CD4-positive, alpha-beta T cell treated with Interleukin-4 for 1 hour (primary cell): ENCODE measurements at regions not wholly inside any gene's neighbourhood (a gene's known extent, or its start where the extent isn't known, plus 50 kb on each side); places are given as distances from the start of the nearest gene placed in this dataset.

Experiments
- DNase-seq, 2 donors: peaks; one replicate each; pipeline ENCODE4 v3.0.0-alpha.2; 2020 to 2022

DNA sequence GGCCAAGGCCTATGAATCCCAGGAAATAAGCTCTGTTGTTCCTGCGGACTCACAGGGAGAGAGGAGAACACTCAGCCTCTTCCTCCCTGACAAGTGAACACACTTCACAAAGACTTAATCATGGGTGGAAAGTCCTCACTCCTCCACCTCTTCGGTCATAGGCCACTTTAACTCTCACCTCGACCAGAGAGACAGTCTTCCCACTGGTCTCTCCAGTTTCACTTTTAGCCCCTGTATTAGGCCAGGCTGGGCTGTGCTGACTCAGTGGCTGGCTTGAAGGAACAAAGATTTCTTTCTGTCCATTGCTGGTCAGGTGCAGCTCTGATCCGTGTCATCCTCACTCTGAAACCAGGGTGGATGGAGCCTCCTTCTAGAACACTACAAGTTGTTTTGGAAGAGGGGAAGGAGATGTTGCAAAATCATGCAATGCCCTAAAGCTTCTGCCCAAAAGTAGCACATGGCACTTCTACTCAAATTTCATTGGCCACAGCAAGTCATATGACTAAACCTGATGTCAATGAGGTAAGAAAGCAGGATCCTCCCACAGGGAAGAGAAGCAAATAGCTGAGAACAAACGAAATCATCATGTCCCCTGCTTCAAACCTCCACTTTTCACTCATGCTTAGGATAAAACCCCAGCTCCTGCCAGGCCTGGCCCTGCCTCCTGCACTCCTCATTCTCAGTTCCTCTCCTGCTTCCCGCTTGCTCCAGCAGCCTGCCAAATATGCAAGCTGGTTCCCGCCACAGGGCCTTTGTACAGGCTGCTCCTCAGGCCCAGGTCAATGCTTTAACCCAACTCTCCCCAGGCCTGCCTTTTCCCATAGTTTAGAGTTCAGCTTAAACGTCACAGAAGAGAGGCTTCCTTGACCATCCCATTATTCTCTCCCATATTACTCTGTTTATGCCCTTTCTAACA lies 150.5 kb upstream of the RUNX3 start:
- no peak for DNase-seq

DNA sequence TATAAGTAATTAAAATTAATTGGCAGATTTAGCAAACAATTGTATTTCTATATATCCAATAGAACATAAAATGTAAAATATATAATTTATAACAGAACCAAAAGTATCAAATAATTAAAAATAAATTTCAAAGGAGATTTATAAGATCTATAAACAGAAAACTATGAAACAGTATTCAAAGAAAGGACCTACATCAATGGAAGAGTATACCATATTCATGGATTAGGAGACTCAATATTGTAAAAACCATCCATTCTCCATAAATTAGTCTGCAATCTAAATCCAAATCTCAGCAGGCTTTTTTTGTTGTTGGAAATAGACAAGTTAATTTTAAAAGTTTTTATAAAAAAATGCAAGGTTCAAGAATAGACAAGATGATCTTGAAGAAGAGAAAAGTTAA lies 149.0 kb upstream of the RUNX3 start:
- DNase-seq: no peak

DNA sequence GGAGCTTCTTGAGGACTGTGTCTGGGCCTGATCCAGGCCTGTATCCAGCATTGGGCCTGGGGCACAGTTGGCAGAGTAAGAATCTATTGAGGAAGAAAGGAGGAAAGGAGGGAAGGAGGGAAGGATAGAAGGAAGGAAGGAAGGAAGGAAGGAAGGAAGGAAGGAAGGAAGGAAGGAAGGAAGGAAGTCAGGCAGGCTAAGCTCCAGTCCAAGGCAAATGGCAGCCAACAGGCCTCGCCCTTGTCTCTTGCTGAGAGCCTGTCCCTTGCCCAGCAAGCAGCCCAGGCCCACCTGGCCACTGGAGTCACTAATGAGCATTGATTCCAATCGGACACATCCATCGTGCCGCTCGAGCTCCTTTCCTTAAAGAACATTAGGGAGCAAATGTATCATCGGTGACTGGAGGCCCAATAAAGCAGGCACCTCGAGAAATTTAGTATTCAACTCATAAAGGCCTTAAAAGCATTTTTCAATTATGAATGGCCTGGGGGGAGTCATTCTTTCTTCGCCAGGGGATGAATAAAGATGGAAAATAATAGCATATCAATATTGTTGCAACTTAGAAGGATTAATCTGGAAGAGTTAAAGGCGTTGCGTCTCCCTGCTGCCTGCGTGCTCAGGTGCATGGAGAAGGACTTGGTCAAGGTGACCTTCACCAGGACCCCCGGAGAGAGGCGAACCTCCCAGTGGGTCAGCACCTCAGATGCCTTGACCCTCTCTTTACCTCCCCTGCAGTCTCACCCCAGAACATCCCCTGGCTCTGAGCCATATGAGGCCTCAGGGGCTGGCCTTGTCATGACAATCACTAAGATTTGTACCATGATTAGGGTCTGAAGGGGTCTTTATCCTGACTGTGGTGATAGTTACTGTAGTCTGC lies 144.5 kb upstream of the RUNX3 start:
- no peak for DNase-seq

DNA sequence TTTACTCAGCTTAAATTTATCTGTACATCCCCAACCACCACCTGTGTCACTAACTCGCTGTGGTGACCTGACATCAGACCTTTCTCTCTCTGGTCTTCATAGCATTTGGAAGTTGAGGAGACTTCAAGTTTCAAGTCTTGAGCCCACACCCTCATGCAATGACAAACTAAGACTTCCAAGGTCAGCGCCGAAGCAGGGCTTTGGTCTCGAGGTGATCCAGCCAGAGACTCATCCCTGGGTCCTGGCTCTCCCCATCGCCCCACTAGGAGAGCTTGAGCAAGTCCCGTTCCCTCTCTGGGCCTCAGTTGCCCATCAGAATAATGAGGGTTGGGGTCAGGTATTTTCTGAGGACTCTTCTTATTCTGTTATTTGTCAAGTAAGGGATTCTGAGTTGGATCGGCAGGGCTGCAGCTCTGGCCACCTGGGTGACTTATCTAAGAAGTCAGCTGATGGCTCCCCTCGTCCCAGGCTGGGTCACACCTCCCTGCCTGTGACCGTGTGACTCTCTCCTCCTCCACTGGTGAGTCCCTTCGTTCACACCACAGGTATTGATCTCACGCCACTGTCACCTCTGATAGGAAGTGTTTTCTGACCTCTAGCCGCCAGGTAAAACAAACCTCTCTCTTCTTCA lies 143.7 kb upstream of the RUNX3 start:
- no peak for DNase-seq

DNA sequence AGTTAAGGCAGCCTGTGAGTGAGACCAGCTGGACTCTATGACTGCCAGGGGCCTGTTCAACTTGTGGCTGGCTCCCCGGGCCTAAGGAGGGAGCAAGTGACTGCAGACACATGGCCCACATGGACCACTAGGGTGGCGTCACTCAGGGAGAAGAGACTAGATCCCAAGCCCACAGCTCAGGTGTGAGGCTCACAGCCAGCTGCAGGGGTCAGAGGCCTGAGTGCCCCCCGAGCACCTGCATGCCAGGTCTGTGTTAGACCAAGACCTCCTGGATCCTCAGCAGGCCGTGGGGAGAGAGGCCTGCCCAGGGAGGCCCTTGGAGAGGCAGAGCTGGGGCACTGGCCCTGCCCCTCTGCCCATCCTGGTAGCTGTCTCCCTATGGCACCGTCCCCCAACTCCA lies 142.4 kb upstream of the RUNX3 start:
- DNase-seq: no peak

DNA sequence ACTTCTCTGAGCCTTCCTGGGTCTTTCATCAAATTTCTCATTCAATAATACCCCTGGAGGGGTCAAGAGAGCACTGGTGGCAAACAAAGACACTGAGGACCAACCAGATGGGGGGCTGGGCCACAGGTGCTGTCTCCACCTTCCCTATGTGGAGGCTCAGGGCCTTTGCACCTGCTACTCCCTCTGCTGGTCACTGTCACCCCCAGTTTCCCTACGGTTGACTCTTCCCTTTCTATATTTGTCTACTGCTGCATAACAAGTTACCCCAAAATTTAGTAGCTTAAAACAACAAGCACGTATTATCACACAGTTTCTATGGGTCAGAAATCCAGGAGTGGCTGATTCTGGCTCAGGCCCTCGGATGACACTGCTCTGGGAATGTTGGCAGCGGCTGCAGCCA lies 138.8 kb upstream of the RUNX3 start:
- DNase-seq: peak in 1 of 2 donors; percentile 14

DNA sequence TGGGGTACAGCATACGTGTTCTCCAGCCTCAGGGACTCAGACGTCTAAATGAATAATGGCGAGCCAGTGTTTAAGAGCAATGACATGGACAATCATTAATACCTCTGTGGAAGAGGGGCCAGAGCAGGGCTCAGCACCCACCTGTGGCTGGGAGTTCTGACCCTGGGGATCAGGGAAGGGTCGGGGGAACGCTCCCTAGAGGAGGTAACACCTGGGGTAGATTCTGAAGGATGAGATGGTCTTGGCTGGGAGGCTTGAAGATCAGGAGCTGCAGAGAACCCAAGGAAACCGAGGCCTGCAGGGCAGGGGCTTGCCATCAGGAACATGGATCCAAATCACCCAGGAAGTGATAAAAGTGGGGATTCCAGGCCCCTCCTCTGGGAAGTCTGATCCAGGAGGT lies 138.2 kb upstream of the RUNX3 start:
- DNase-seq: no peak

DNA sequence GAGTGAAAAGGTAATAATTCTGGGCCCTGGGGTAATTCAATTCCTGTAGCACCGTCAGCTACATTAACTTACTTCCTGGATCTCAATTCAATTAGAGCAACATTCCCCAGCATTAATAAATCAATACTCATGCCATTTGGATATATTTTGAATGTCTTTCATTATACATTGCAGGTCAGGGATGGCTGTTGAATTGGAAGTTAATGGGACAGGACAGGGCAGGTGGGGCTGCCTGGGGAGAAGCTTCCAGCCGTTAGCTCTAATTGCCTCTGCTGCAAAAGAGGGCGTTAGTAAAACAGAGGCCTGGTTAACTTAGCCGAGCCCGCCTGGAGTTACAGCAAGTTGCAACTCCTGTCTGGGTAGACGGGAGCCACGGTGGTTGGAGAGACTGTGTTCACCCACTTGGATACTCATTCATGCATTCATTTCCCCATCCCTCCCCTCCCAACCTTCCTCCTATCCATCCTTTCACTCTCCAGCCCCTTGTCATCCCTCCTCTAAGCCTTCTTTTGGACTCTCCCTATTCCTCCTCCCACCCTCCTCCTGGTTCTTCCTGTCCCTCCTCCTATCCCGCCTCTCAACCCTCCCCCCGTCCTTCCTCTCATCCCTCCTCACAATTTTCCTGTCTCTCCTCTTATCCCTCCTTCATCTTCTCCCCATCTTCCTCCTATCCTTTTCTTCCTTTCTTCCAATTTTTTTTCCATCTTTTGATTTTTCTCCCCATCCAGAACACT lies 137.6 kb upstream of the RUNX3 start:
- no peak for DNase-seq

DNA sequence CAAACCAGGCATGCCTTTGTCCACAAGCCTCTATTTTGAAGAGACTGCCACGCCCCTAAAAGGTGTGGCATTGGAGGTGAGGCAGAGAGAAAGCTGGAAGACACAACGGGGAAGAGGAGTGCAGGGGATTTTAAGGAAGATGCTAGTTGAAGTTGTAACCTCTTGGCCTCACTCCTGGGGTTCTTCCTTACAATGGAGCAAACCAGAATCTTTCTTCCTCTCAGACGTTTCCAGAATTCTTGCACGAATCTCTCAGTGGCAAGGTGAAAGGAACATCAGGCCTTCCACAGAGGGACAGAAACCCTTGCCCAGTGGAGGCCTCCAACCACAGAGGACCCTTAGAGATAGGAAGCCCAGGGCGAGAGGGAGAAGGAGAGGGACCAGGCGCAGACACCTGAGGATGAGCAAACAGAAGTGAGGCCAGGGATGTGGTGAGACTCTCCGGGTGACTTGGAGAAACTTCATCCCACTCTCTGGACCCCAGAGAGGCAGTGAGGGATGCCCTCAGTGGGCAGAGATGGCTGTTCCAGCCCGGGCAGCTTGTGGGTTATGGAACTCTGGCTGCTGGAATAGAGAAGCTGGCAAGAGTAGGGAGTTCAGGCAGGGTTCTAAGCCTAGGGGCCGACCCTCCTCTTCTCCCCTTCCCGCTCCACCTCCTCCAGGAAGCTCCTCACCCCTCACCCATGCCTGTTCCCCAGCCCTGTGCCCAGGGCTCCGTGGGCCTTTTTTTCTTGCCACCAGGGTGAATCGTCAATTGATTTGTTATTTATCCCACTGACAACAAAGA lies 136.8 kb upstream of the RUNX3 start:
- DNase-seq: no peak

DNA sequence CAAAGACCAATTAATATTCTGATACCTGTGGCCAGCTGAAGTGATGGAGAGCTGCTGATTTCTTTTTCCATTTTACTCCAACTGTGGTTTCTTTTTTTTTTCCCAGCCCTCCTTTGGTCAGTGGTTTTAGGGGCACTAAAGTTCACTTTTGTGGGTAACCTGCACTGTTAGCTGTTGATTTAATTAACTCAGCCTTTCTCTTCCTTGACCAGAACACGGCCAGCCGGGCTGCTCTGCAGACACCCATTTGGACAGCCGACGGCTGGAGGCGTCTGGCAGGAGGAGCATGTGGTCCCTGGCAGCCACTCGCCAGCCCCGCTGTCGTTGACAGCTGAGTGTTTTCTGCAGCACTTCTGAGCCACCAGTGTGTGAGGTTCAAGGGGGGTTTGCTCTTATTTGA lies 136.2 kb upstream of the RUNX3 start:
- no peak for DNase-seq

DNA sequence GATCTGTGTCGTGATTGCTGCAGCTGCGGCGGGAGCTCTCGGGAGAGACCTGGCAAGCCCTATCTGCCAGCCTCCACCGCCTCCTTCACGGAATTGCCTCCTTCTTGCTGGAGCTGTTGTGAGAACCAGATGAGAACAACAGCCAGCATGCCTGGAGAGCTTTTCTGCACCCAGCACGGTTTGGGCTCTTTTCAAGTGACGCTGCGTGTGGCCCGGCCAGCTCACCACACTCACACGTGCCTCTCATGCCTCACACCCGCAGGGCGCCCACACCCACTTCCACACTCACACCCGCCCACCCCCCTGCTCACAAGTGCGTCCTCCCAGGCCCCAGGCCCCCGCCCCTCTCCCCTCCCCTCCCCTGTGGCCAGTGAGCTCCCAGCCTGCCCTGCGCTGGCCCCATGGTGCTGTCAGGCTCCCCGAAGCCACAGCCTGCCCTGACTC lies 135.7 kb upstream of the RUNX3 start:
- DNase-seq: peak; percentile 72 to 73

DNA sequence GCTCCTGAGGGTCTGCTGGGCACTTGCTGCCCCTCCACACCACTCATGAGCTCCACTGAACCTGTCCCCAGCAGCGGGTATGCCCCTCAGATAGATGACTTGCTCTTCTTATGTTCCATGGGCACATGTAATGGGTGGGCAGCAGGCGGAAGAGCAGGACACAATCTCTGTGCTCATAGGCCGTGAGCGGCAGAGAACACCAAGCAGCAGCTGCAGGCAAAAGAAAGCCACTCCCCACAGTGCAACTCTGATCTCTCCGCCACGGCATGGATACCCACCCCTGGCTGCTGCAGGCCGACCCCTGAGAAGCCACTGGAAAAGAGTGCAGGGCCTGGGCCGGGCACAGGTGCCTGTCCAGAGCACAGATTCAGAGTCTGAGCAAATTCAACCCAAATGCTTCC lies 135.2 kb upstream of the RUNX3 start:
- DNase-seq: no peak

DNA sequence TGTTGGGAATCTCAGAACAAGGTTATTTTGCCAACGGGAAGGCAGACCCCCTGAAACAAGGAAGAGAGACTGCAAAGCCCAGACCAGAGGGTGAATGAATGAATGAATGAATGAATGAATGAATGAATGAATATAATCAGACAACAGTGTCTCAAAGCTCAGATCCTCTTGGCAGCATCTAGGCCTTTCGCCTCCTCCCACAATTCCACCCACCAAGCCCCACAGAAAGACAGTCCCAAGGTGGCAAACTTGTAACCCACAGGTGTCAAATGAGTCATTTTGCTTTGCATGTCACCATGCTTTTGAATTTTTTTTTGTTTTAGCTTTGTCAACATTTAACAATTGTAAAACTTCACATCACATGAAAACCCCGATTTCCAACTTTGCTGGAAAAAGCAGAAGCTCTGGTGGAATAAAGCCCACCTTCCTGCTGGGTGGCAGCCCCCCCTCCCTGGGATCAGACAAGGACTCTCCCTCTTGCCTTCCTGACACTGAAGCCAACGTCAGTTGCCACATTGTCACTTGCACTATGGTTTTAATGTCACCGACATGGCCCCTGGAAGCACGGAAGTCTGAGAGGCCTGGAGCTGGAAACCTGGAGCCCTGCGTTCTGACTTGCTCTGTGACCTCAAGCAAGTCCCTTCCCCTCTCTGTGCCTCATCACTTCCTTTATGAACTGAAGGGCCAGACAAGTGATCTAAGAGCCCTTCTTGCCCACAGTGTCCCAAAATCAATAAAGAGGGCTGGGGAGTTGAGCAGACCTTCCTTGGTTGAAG lies 134.6 kb upstream of the RUNX3 start:
- peak; percentile 39 to 52 for DNase-seq

DNA sequence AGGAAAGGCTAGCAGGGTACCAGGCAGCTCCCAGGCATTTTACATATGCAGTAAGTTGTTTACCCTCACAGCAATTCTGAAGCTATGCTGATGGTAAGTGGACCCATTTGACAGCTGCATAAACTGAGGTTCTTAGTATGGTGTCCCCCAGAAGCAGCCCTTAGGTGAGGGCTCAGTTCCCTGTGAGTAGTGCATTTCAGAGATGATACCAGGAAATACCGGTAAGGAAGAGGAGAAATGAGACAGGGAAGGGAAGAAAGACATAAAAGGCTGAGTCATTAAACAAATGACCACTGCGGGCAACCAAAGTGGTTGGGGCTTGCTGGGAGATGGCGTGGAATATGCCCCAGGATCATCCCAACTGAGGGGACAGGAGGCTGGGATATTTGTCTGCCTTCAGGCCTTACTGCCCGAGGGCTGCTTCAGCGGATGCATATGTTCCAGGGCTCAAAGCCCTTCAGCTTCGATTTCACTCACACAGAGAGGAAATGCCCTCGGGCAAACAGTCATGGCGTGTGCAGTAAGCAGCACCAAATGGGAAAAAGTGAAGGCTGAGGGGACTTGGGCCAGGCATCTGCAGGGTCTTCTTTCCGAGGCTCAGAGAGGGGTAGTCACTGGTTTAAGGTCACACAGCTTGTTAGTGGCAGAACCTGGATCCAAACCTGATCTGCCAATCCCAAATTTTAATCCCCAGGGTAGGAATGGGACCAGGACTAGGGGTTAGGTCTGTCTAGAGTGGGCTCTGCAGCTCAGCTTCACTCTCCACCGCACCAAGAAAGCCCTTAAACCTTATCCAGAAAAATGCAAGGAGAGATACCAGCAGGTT lies 133.7 kb upstream of the RUNX3 start:
- no peak for DNase-seq

DNA sequence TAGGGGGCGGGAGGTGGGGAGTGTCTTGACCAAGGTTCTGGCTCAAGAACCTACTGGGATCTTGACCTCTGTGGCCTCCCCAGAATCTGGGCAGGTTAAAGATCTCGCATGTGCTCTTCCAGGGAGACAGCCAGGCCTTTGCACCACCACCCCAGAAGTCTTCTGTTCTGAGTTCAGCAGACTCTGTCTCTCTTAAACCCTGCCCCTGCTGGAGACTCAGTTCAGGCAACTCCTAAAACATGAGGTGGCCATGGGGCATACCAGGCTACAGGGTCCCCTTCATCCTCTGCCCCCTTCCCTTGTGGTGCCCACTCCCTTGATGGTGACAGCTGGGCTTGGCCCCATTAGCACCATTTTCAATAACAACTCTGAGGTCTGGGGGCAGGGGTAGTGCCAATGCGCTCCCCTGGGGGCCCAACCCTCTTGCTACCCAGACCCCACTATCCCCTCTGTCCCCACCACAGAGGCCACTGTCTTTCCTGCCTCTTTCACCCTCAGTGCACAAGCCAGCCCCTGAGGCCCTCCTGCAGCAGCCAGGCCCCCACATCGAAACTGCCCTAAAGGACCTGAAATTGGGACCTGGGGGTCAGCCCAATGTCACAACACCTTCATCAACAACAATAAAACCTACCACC lies 132.7 kb upstream of the RUNX3 start:
- no peak for DNase-seq

DNA sequence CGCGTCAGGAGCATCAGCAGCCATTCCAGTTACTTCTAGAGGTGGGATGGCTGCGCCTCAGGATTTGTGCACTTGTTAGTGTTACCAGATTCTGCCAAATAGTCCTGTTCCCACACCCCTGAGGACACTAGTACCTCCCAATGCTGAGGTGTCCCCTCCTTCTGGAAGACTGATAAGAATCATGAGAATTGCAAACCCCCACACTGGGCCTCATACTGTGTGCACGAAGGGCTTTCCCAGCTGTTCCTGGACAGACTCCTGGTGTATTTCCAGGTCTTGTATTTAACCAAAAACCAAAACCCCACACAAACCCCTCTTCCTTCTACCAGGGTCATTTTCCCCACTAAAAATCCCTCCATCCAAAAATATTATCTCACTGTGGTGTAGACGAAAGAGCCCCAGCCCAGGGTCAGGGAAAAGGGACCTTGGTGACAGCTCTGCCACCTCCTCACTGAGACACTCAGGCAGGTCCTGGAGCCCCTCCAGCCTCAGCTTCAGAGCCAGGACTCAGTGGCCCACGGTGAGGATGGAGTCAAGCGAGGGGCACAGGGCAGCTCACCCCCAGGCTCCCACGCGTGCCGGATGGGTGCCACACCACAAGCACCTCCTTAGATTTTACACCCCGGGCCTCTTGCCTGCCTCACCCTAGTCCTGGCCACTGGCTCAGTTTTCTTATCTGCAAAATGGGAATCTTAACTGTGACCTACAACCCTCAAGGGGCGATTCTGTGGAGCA lies 131.4 kb upstream of the RUNX3 start:
- no peak for DNase-seq

DNA sequence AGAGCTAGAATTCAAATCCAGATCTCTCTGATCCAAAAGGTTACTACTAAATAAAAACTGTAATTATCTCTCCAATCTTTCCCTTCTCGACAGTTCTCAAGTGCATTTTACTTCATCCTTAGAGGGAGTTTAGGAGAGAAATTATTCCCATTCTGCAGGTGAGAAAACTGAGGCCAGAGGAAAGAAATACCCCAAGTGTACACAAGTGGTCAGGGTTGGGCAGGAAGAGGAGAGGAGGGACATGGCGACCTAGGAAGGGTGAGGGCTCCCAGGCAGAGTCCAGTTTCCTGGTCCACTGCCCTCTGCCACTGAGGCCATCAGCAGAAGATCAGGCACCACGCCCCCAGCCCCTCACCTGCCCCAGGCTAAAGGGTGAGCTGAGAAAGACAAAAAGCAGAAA lies 127.1 kb upstream of the RUNX3 start:
- no peak for DNase-seq

DNA sequence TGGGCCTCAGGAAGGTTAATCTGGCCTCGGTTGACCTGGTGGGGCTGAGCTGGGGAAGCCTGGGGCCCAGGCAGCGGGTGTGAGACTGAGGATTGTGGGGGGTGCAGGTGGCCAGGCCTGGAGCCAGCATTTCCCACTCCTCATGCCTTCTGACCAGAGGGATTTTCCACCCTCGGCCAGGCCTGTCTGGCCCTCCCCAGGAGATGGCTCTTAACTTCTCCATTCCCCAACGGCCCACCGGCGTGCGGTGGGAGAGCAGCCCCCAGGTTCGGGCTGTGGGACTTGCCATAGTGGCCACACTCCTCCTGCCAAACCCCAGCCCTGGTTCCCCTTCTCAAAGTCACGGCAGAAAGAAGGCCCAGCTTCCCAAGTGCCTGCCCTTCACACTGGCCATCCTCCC lies 126.5 kb upstream of the RUNX3 start:
- no peak for DNase-seq

DNA sequence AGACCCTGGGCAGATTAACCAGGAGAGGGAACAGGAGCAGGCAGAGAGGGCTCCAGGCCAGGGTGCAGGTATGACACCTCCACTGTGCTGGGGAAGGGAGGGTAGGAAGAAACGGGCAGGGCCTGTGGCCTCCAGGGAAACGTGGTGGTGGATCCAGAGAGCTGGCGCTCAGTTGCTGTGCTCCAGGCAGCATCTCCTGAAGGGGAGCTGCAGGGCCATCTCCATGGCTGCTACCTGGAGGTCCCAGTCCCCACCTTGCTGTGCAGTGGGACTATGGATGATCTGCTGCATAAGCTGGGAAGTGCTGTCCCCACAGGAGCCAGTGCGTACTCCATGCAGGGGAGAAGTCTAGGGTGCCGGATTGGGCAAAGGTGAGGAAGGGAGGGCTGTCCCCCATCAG lies 125.9 kb upstream of the RUNX3 start:
- DNase-seq: no peak
